ENCODE measurements at regions not wholly inside any gene's neighbourhood (a gene's known extent, or its start where the extent isn't known, plus 50 kb on each side); places are given as distances from the start of the nearest gene placed in this dataset.

DNA sequence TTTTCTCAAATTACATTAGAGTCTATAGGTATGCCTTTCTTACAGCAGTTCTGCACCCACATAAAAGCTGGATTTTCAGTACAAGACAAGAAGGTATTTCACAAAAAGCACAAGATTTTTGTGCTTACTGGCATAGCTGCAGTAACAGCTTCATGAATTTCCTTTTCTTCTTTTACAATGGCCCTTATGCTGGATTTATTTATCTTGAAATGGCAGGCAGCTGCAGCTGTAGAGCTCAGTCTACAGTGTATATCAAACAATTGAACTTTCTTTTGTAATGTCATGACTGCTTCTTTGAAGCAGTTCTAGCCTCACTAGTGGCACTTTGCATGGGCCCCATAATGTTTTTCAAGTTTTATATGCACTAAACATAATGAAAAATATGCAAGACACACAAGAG lies 510.2 kb downstream of the KCNT2 start:
- TF ChIP-seq POLR2A (IDR thresholded peaks at IDR 0.05), result no peak
- TF ChIP-seq, protein P1, sequence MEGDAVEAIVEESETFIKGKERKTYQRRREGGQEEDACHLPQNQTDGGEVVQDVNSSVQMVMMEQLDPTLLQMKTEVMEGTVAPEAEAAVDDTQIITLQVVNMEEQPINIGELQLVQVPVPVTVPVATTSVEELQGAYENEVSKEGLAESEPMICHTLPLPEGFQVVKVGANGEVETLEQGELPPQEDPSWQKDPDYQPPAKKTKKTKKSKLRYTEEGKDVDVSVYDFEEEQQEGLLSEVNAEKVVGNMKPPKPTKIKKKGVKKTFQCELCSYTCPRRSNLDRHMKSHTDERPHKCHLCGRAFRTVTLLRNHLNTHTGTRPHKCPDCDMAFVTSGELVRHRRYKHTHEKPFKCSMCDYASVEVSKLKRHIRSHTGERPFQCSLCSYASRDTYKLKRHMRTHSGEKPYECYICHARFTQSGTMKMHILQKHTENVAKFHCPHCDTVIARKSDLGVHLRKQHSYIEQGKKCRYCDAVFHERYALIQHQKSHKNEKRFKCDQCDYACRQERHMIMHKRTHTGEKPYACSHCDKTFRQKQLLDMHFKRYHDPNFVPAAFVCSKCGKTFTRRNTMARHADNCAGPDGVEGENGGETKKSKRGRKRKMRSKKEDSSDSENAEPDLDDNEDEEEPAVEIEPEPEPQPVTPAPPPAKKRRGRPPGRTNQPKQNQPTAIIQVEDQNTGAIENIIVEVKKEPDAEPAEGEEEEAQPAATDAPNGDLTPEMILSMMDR (IDR thresholded peaks at IDR 0.05), result no peak

Measured in thyroid gland (tissue), 4 donors.